ENCODE measurements at regions not wholly inside any gene's neighbourhood (a gene's known extent, or its start where the extent isn't known, plus 50 kb on each side); places are given as distances from the start of the nearest gene placed in this dataset.

DNA sequence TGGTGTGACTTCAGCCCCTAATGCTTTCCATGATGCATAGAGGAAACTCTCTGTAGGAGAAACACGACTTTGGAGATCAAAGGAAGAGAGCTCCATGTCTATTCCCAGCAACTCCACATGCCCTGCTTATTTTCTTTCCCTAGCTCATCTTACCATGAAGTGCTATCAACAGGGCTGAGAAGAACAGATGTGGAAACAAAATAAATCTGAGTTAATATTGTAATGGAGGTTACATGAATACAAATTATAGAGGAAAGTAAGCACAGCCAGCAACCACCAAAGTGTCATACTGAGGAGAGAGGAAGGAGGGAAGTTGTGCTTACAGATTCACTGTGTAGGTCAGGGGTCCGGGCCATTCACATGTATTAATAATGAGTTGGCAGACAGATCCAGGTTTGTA lies 157.5 kb downstream of the RFPL4B start:
- H3K27ac ChIP-seq (ENCODE audit: insufficient read depth, low read depth, low read length): no peak overlapping the region
- no peaks in the 10 kb centered on the region for H3K9me3 ChIP-seq (replicated peaks; ENCODE audit: control insufficient read depth, insufficient read depth, low read length)
- intact Hi-C loops (cut with micrococcal nuclease) (loop anchor here (10.0 kb wide), 1 partner anchor 1430 kb away; no protein-coding TSS in a partner anchor), dilution Hi-C loops (cut with MboI; ENCODE audit: extremely low pct_ligation_motif_present, low sequenced_read_pairs) (no loop called here)
- TF ChIP-seq, protein P1, sequence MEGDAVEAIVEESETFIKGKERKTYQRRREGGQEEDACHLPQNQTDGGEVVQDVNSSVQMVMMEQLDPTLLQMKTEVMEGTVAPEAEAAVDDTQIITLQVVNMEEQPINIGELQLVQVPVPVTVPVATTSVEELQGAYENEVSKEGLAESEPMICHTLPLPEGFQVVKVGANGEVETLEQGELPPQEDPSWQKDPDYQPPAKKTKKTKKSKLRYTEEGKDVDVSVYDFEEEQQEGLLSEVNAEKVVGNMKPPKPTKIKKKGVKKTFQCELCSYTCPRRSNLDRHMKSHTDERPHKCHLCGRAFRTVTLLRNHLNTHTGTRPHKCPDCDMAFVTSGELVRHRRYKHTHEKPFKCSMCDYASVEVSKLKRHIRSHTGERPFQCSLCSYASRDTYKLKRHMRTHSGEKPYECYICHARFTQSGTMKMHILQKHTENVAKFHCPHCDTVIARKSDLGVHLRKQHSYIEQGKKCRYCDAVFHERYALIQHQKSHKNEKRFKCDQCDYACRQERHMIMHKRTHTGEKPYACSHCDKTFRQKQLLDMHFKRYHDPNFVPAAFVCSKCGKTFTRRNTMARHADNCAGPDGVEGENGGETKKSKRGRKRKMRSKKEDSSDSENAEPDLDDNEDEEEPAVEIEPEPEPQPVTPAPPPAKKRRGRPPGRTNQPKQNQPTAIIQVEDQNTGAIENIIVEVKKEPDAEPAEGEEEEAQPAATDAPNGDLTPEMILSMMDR (IDR thresholded peaks at IDR 0.05; ENCODE audit: extremely low read depth in 1 of 2, insufficient read depth in 1 of 2, low read depth in 1 of 2, low read length in 2 of 2): no peak
- TF ChIP-seq GATA2 (IDR thresholded peaks at IDR 0.05; ENCODE audit: insufficient read depth, insufficient read length, low read depth, low read length) (no peak), EZH2 (IDR thresholded peaks at IDR 0.05; ENCODE audit: borderline replicate concordance, low read depth, low read length, severe bottlenecking) (no peak), POLR2AphosphoS5 (IDR thresholded peaks at IDR 0.05; ENCODE audit: insufficient read depth, low read depth, low read length) (no peak), POLR2A (IDR thresholded peaks at IDR 0.05; ENCODE audit: low read depth, low read length) (no peak), JUN (IDR thresholded peaks at IDR 0.05; ENCODE audit: borderline replicate concordance, insufficient read depth, insufficient read length, low read depth) (no peak), FOS (IDR thresholded peaks at IDR 0.05; ENCODE audit: borderline replicate concordance, insufficient read depth, low read length) (no peak), MYC (IDR thresholded peaks at IDR 0.05; ENCODE audit: low read depth, low read length) (no peak)
- TF ChIP-seq, protein P2, sequence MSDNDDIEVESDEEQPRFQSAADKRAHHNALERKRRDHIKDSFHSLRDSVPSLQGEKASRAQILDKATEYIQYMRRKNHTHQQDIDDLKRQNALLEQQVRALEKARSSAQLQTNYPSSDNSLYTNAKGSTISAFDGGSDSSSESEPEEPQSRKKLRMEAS (IDR thresholded peaks at IDR 0.05; ENCODE audit: insufficient read depth, insufficient read length): no peak
- H4K20me1 ChIP-seq (replicated peaks; ENCODE audit: control insufficient read depth, extremely low read depth, insufficient read depth, low read length): no peaks in the 10 kb centered on the region
- no peaks in the 10 kb centered on the region for H3K27me3 ChIP-seq (ENCODE audit: control insufficient read depth in 2 of 2, insufficient read depth in 2 of 2, low read length in 2 of 2)
- no peaks in the 10 kb centered on the region for H3K79me2 ChIP-seq (ENCODE audit: control insufficient read depth, insufficient read depth, low read length)
- H3K36me3 ChIP-seq (ENCODE audit: control insufficient read depth in 2 of 2, extremely low read depth in 1 of 2, insufficient read depth in 2 of 2, low read length in 2 of 2): no peaks in the 10 kb centered on the region
- H3K4me2 ChIP-seq (ENCODE audit: insufficient read depth, low read length): no peak overlapping the region
- no peak overlapping the region for H3K9ac ChIP-seq (replicated peaks; ENCODE audit: extremely low read depth, insufficient read depth, low read length)
- no peak overlapping the region for H3K4me3 ChIP-seq (replicated peaks in 1 of 3; ENCODE audit: insufficient read depth in 1 of 3, low read depth in 1 of 3, low read length in 3 of 3)
- CTCF ChIA-PET: interaction anchor here (0.8 to 1.5 kb wide), 3 partner anchors 66 to 1432 kb away, joined by 3 to 8 read pairs (median 3); no protein-coding TSS in a partner anchor
- no TSS peak for BruUV-seq (replicated peaks)
- POLR2A ChIA-PET: no interaction called here
- no peaks in the 10 kb centered on the region for H3K9me1 ChIP-seq (replicated peaks; ENCODE audit: control insufficient read depth, extremely low read depth, insufficient read depth, low read length)
- H3K4me1 ChIP-seq (ENCODE audit: control insufficient read depth, extremely low read depth, insufficient read depth, low read length): peaks cover 2% of the 10 kb centered on the region
- H2AFZ ChIP-seq (ENCODE audit: low read depth, low read length): no peak overlapping the region
- DNase-seq (ENCODE audit: low read depth, low spot score): no peak
- FAIRE-seq: no peak

All from endothelial cell of umbilical vein (primary cell).